Chondrocyte (in vitro differentiated cells): ENCODE measurements at regions not wholly inside any gene's neighbourhood (a gene's known extent, or its start where the extent isn't known, plus 50 kb on each side); places are given as distances from the start of the nearest gene placed in this dataset.

ENCODE experiments used
- DNase-seq: peaks from one replicate; pipeline ENCODE4 v3.0.0; 2021; ENCODE audit warnings: mixed read lengths, low spot score
- H3K27ac Mint-ChIP-seq: one replicate; pipeline ENCODE4 v1.8.0; 2021; ENCODE audit warnings: mild to moderate bottlenecking, moderate library complexity, mixed read lengths; ENCODE audit not compliant: unreplicated experiment
- H3K27me3 Mint-ChIP-seq: 2 replicates; pipeline ENCODE4 v1.8.0; 2021; ENCODE audit warnings: low read depth, mixed read lengths
- H3K36me3 Mint-ChIP-seq: 2 replicates; pipeline ENCODE4 v1.8.0; 2021; ENCODE audit warnings: low read depth, mixed read lengths
- H3K4me1 Mint-ChIP-seq: 2 replicates; pipeline ENCODE4 v1.8.0; 2021; ENCODE audit warnings: low read depth, mild to moderate bottlenecking, mixed read lengths
- H3K4me3 Mint-ChIP-seq: one replicate; pipeline ENCODE4 v1.8.0; 2021; ENCODE audit warnings: mild to moderate bottlenecking, moderate library complexity, mixed read lengths; ENCODE audit not compliant: unreplicated experiment
- H3K9me3 Mint-ChIP-seq: 2 replicates; pipeline ENCODE4 v1.8.0; 2021; ENCODE audit warnings: low read depth, mixed read lengths
- CTCF ChIP-seq: fragments of 200-600 bp; sonication (generic); IDR thresholded peaks from 2 replicates; pipeline ENCODE4 v1.5.0; 2021; ENCODE audit warnings: antibody characterized with exemption, mild to moderate bottlenecking, moderate library complexity

- H3K4me1 Mint-ChIP-seq, result peaks cover 55% of the 10 kb centered on the region
- DNase-seq, result no peak
- H3K27me3 Mint-ChIP-seq, result no peaks in the 10 kb centered on the region
- H3K27ac Mint-ChIP-seq, result peak overlapping the region; percentile 73
- no peak for TF ChIP-seq CTCF
- no peaks in the 10 kb centered on the region for H3K36me3 Mint-ChIP-seq
- peaks cover 2% of the 10 kb centered on the region for H3K9me3 Mint-ChIP-seq
- no peak overlapping the region for H3K4me3 Mint-ChIP-seq
Observed at GRCh38 chr14:84433961-84434360, 1096.0 kb upstream of the FLRT2 start.

- TF ChIP-seq CTCF, result no peak
- no peak overlapping the region for H3K4me3 Mint-ChIP-seq
- H3K9me3 Mint-ChIP-seq, result peaks cover 3% of the 10 kb centered on the region
- no peak for DNase-seq
- H3K4me1 Mint-ChIP-seq, result peaks cover 55% of the 10 kb centered on the region
- no peaks in the 10 kb centered on the region for H3K27me3 Mint-ChIP-seq
- peak overlapping the region; percentile 9 for H3K27ac Mint-ChIP-seq
- H3K36me3 Mint-ChIP-seq, result no peaks in the 10 kb centered on the region
Observed at GRCh38 chr14:84435820-84436324, 1094.1 kb upstream of the FLRT2 start.

GRCh38 chr14:84436528-84436927 is 1093.4 kb upstream of the FLRT2 start:
- peaks cover 3% of the 10 kb centered on the region for H3K9me3 Mint-ChIP-seq
- peaks cover 53% of the 10 kb centered on the region for H3K4me1 Mint-ChIP-seq

GRCh38 chr14:84442521-84442920 is 1087.4 kb upstream of the FLRT2 start:
- no peak overlapping the region for H3K27ac Mint-ChIP-seq
- no peaks in the 10 kb centered on the region for H3K27me3 Mint-ChIP-seq
- peaks cover 9% of the 10 kb centered on the region for H3K4me1 Mint-ChIP-seq
- H3K9me3 Mint-ChIP-seq, result peaks cover 3% of the 10 kb centered on the region
- H3K36me3 Mint-ChIP-seq, result no peaks in the 10 kb centered on the region
- H3K4me3 Mint-ChIP-seq, result no peak overlapping the region
- no peak for DNase-seq
- TF ChIP-seq CTCF, result no peak

More at GRCh38 chr14:84436528-84436927, 1093.4 kb upstream of the FLRT2 start:
- H3K36me3 Mint-ChIP-seq, result no peaks in the 10 kb centered on the region
- no peak overlapping the region for H3K27ac Mint-ChIP-seq
- no peaks in the 10 kb centered on the region for H3K27me3 Mint-ChIP-seq
- DNase-seq, result no peak
- H3K4me3 Mint-ChIP-seq, result no peak overlapping the region
- no peak for TF ChIP-seq CTCF

GRCh38 chr14:84445486-84445885 is 1084.5 kb upstream of the FLRT2 start:
- no peaks in the 10 kb centered on the region for H3K36me3 Mint-ChIP-seq
- TF ChIP-seq CTCF, result no peak
- peaks cover 8% of the 10 kb centered on the region for H3K4me1 Mint-ChIP-seq
- H3K27ac Mint-ChIP-seq, result no peak overlapping the region
- DNase-seq, result no peak
- no peak overlapping the region for H3K4me3 Mint-ChIP-seq
- H3K27me3 Mint-ChIP-seq, result no peaks in the 10 kb centered on the region
- no peaks in the 10 kb centered on the region for H3K9me3 Mint-ChIP-seq
